HepG2 (cell line): ENCODE measurements at regions not wholly inside any gene's neighbourhood (a gene's known extent, or its start where the extent isn't known, plus 50 kb on each side); places are given as distances from the start of the nearest gene placed in this dataset.

ENCODE experiments used
- ATAC-seq: fragments of 200-7000 bp; cut with Tn5 transposase; 3 replicates; pipeline ENCODE4 v1.9.1; 2020; ENCODE audit warnings: mild to moderate bottlenecking, moderate library complexity
- BruUV-seq: library from RNA; stranded (reverse); fragments of 400-500 nt; replicated peaks from 2 replicates; lab custom pipeline; 2021; lab: Mats Ljungman, UMichigan
- CTCF ChIA-PET: fragments of 300-600 bp; formaldehyde crosslinking; extraction: SDS; loops from one replicate; lab custom pipeline; 2021; ENCODE audit warnings: low total read pairs, inconsistent platforms, low intra/inter-chr PET ratio; lab: Yijun Ruan, JAX
- POLR2A ChIA-PET: fragments of 350-600 bp; sonication (Branson Sonifier 250); formaldehyde crosslinking; loops from one replicate; lab custom pipeline; 2020; ENCODE audit warnings: antibody characterized with exemption, inconsistent platforms; lab: Yijun Ruan, JAX
- DNase-seq: peaks from one replicate; pipeline ENCODE4 v3.0.0-alpha.2; 2015; ENCODE audit warnings: low spot score
- FAIRE-seq: peaks from 3 replicates; lab custom pipeline; 2011; peaks lifted over from hg19 to GRCh38; lab: Jason Lieb, UNC
- H2AFZ ChIP-seq: one replicate; pipeline ENCODE4 v1.6.1; 2011; ENCODE audit warnings: low read length, inconsistent platforms
- H3K27ac ChIP-seq: fragments of 300-600 bp; 3 replicates; pipeline ENCODE4 v1.8.0; 2011; ENCODE audit warnings: mixed run types, mild to moderate bottlenecking, mixed read lengths, low read length, inconsistent platforms; ENCODE audit not compliant: insufficient read depth; ENCODE audit errors: extremely low read length
- H3K27me3 ChIP-seq, 2 experiments: fragments of 200-600 bp in 1 of 2; 2 replicates in 1 of 2; 3 replicates in 1 of 2; pipeline versions ENCODE4 v1.6.0 to v1.8.0; 2011; ENCODE audit warnings: low read length in 2 of 2, mild to moderate bottlenecking in 2 of 2, moderate library complexity in 2 of 2, inconsistent platforms in 1 of 2; ENCODE audit not compliant: insufficient read depth in 2 of 2, control insufficient read depth in 1 of 2
- H3K36me3 ChIP-seq, 2 experiments: fragments of 200-600 bp in 1 of 2; replicated peaks in 1 of 2; 2 replicates in 1 of 2; 3 replicates in 1 of 2; pipeline versions ENCODE4 v1.5.1 to v1.8.0; 2011; ENCODE audit warnings: low read length in 2 of 2, inconsistent platforms in 1 of 2; ENCODE audit not compliant: insufficient read depth in 2 of 2, control insufficient read depth in 1 of 2
- H3K4me1 ChIP-seq: 2 replicates; pipeline ENCODE4 v1.5.1; 2012; ENCODE audit warnings: low read length, inconsistent platforms; ENCODE audit not compliant: insufficient read depth
- H3K4me2 ChIP-seq: 2 replicates; pipeline ENCODE4 v1.6.0; 2011; ENCODE audit warnings: low read depth, low read length, inconsistent platforms
- H3K4me3 ChIP-seq, 3 experiments: fragments of 200-600 bp in 1 of 3; sonication (generic), shearing (Covaris generic) in 1 of 3; replicated peaks in 1 of 3; 2 replicates each; pipeline ENCODE4 v1.5.1; 2011 to 2016; ENCODE audit warnings: low read length in 3 of 3, inconsistent platforms in 2 of 3, low read depth in 2 of 3, mild to moderate bottlenecking in 2 of 3, control low read depth in 1 of 3, mixed read lengths in 1 of 3; ENCODE audit not compliant: insufficient read depth in 1 of 3
- H3K79me2 ChIP-seq: one replicate; pipeline ENCODE4 v1.6.1; 2011; ENCODE audit warnings: low read length, inconsistent platforms; ENCODE audit not compliant: insufficient read depth
- H3K9ac ChIP-seq: 2 replicates; pipeline ENCODE4 v1.6.0; 2011; ENCODE audit warnings: mild to moderate bottlenecking, low read depth, low read length, inconsistent platforms; ENCODE audit not compliant: insufficient read depth
- H3K9me3 ChIP-seq: 2 replicates; pipeline ENCODE4 v1.5.1; 2012; ENCODE audit warnings: mild to moderate bottlenecking, low read length
- H4K20me1 ChIP-seq: 2 replicates; pipeline ENCODE4 v1.6.0; 2011; ENCODE audit warnings: inconsistent platforms, mild to moderate bottlenecking, low read length, moderate library complexity; ENCODE audit not compliant: insufficient read depth
- BHLHE40 ChIP-seq: IDR thresholded peaks from 2 replicates; pipeline ENCODE4 v1.6.1; 2011; ENCODE audit warnings: low read length, improper control_type of control experiment
- EEA1 ChIP-seq: sonication (generic); formaldehyde crosslinking; IDR thresholded peaks from 2 replicates; pipeline ENCODE4 v1.5.1; 2020; ENCODE audit warnings: mild to moderate bottlenecking, missing genetic modification reagents, borderline replicate concordance
- IKZF1 ChIP-seq: fragments of 450-650 bp; IDR thresholded peaks from 2 replicates; pipeline ENCODE4 v1.7.1; 2016
- KLF15 ChIP-seq: sonication (generic); formaldehyde crosslinking; IDR thresholded peaks from 2 replicates; pipeline ENCODE4 v1.8.1; 2023; ENCODE audit warnings: borderline replicate concordance, mild to moderate bottlenecking, inconsistent platforms, missing genetic modification reagents, mixed read lengths
- MEIS1 ChIP-seq: sonication (generic); formaldehyde crosslinking; IDR thresholded peaks from 2 replicates; pipeline ENCODE4 v1.9.0; 2021; ENCODE audit warnings: mild to moderate bottlenecking, missing genetic modification reagents, moderate library complexity, borderline replicate concordance
- POLR2G ChIP-seq: fragments of 200-400 bp; formaldehyde crosslinking; IDR thresholded peaks from 2 replicates; pipeline ENCODE4 v1.6.1; 2018; ENCODE audit warnings: mild to moderate bottlenecking, low read depth, low read length, moderate library complexity
- SAP130 ChIP-seq: IDR thresholded peaks from 2 replicates; pipeline ENCODE4 v1.6.1; 2016; ENCODE audit warnings: low read depth
- SOX6 ChIP-seq, 2 experiments: fragments of 450-650 bp in 1 of 2; sonication (generic) in 1 of 2; formaldehyde crosslinking in 1 of 2; IDR thresholded peaks; 2 replicates each; pipeline versions ENCODE4 v1.4.0 to v1.6.1; 2017 to 2020; ENCODE audit warnings: antibody characterized with exemption in 1 of 2, mild to moderate bottlenecking in 1 of 2, missing genetic modification reagents in 1 of 2
- TOPORS ChIP-seq: sonication (generic); formaldehyde crosslinking; IDR thresholded peaks from 2 replicates; pipeline ENCODE4 v1.8.0; 2023; ENCODE audit warnings: mild to moderate bottlenecking, missing genetic modification reagents
- ZFYVE20 ChIP-seq: sonication (generic); formaldehyde crosslinking; IDR thresholded peaks from 2 replicates; pipeline ENCODE4 v1.8.0; 2023; ENCODE audit warnings: low read depth, mild to moderate bottlenecking, moderate library complexity, missing genetic modification reagents, borderline replicate concordance
- ZNF460 ChIP-seq: sonication (generic); formaldehyde crosslinking; IDR thresholded peaks from 2 replicates; pipeline ENCODE4 v1.5.1; 2020; ENCODE audit warnings: missing genetic modification reagents, mild to moderate bottlenecking, borderline replicate concordance
- WGBS: methylation state at CpG from one replicate; pipeline ENCODE4 v1.1.6; 2017; ENCODE audit warnings: low lambda C conversion rate; 5-methylcytosine and 5-hydroxymethylcytosine counted together
- in situ Hi-C: cut with HindIII; loops from 2 replicates; pipeline ENCODE4 v1.10.0; 2017; ENCODE audit warnings: low pct_unique_long_range_greater_than_20kb; ENCODE audit not compliant: extremely low pct_ligation_motif_present
- intact Hi-C: fragments of 100-400 bp; cut with micrococcal nuclease; formaldehyde crosslinking; loops from one replicate; pipeline ENCODE4 v1.10.0; 2022; ENCODE audit not compliant: unreplicated experiment
- TF ChIP-seq, protein P1 (sequence below): sonication (generic); formaldehyde crosslinking; IDR thresholded peaks from 2 replicates; pipeline ENCODE4 v1.8.0; 2022; ENCODE audit warnings: missing genetic modification reagents, mild to moderate bottlenecking, inconsistent platforms, borderline replicate concordance
- TF ChIP-seq, protein P2 (sequence below): IDR thresholded peaks from 2 replicates; pipeline ENCODE4 v1.6.1; 2016; ENCODE audit warnings: missing compliant biosample characterization, missing genetic modification reagents, borderline replicate concordance
- TF ChIP-seq, protein P3 (sequence below): sonication (generic); formaldehyde crosslinking; IDR thresholded peaks from 2 replicates; pipeline ENCODE4 v1.5.0; 2020; ENCODE audit warnings: mild to moderate bottlenecking, missing genetic modification reagents, borderline replicate concordance

DNA sequence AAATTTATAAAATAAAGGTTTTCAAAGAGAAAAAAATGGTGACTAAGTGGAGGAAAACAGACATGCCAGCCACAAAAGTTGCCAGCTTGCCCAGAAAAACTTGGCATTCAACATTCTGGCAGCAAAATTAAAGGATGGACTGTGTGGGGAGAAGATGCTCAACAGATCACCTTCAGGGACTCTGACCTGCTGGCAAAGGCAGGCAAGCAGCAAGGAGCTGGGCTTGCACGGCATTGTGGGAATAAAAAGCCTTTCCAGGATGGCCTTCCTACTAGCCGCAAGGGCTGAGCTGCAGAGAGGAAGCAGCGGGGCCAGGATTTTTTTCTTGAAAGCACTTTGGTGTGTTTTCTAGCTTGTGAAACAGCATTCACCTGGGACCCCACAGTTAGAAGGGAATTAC, 101.9 kb upstream of the CACNA2D3 start:
- no peaks in the 10 kb centered on the region for H3K4me1 ChIP-seq
- no peaks in the 10 kb centered on the region for H3K79me2 ChIP-seq
- in situ Hi-C loops (no loop called here), intact Hi-C loops (no loop called here)
- ChIA-PET CTCF (no interaction called here), POLR2A (no interaction called here)
- H3K9ac ChIP-seq, result no peak overlapping the region
- no peaks in the 10 kb centered on the region for H3K9me3 ChIP-seq
- 20% methylated on average over 2 of the region's 3 CpGs for WGBS
- H3K27ac ChIP-seq, result no peak overlapping the region
- BruUV-seq, result no TSS peak
- no peaks in the 10 kb centered on the region for H4K20me1 ChIP-seq
- no peak overlapping the region for H3K4me2 ChIP-seq
- FAIRE-seq (no peak), ATAC-seq (no peak), DNase-seq (no peak)
- no peaks in the 10 kb centered on the region for H3K36me3 ChIP-seq
- H3K27me3 ChIP-seq, result no peaks in the 10 kb centered on the region
- no peak overlapping the region for H2AFZ ChIP-seq
- H3K4me3 ChIP-seq, result no peak overlapping the region
- TF ChIP-seq BHLHE40 (no peak), TOPORS (CRISPR knock-in tag) (no peak), ZNF460 (CRISPR knock-in tag) (no peak), SAP130 (no peak), MEIS1 (CRISPR knock-in tag) (no peak), IKZF1 (no peak), ZFYVE20 (CRISPR knock-in tag) (no peak), KLF15 (no peak), SOX6 (IDR thresholded peaks at IDR 0.05) (no peak), SOX6 (CRISPR knock-in tag; IDR thresholded peaks at IDR 0.05) (no peak), POLR2G (no peak), EEA1 (CRISPR knock-in tag) (no peak)
- TF ChIP-seq, protein P1, sequence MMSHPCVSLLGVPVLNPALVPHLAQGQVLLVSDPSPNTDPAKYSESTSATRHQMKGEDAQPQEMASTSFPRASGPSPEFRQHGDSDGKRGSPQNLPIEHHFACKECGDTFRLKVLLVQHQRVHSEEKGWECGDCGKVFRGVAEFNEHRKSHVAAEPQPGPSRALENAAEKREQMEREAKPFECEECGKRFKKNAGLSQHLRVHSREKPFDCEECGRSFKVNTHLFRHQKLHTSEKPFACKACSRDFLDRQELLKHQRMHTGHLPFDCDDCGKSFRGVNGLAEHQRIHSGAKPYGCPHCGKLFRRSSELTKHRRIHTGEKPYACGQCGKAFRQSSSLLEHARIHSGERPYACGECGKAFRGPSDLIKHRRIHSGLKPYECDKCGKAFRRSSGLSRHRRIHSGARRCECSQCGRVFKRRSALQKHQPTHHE, result no peak
- TF ChIP-seq, protein P2, sequence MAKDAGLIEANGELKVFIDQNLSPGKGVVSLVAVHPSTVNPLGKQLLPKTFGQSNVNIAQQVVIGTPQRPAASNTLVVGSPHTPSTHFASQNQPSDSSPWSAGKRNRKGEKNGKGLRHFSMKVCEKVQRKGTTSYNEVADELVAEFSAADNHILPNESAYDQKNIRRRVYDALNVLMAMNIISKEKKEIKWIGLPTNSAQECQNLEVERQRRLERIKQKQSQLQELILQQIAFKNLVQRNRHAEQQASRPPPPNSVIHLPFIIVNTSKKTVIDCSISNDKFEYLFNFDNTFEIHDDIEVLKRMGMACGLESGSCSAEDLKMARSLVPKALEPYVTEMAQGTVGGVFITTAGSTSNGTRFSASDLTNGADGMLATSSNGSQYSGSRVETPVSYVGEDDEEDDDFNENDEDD (CRISPR knock-in tag), result no peak
- TF ChIP-seq, protein P3, sequence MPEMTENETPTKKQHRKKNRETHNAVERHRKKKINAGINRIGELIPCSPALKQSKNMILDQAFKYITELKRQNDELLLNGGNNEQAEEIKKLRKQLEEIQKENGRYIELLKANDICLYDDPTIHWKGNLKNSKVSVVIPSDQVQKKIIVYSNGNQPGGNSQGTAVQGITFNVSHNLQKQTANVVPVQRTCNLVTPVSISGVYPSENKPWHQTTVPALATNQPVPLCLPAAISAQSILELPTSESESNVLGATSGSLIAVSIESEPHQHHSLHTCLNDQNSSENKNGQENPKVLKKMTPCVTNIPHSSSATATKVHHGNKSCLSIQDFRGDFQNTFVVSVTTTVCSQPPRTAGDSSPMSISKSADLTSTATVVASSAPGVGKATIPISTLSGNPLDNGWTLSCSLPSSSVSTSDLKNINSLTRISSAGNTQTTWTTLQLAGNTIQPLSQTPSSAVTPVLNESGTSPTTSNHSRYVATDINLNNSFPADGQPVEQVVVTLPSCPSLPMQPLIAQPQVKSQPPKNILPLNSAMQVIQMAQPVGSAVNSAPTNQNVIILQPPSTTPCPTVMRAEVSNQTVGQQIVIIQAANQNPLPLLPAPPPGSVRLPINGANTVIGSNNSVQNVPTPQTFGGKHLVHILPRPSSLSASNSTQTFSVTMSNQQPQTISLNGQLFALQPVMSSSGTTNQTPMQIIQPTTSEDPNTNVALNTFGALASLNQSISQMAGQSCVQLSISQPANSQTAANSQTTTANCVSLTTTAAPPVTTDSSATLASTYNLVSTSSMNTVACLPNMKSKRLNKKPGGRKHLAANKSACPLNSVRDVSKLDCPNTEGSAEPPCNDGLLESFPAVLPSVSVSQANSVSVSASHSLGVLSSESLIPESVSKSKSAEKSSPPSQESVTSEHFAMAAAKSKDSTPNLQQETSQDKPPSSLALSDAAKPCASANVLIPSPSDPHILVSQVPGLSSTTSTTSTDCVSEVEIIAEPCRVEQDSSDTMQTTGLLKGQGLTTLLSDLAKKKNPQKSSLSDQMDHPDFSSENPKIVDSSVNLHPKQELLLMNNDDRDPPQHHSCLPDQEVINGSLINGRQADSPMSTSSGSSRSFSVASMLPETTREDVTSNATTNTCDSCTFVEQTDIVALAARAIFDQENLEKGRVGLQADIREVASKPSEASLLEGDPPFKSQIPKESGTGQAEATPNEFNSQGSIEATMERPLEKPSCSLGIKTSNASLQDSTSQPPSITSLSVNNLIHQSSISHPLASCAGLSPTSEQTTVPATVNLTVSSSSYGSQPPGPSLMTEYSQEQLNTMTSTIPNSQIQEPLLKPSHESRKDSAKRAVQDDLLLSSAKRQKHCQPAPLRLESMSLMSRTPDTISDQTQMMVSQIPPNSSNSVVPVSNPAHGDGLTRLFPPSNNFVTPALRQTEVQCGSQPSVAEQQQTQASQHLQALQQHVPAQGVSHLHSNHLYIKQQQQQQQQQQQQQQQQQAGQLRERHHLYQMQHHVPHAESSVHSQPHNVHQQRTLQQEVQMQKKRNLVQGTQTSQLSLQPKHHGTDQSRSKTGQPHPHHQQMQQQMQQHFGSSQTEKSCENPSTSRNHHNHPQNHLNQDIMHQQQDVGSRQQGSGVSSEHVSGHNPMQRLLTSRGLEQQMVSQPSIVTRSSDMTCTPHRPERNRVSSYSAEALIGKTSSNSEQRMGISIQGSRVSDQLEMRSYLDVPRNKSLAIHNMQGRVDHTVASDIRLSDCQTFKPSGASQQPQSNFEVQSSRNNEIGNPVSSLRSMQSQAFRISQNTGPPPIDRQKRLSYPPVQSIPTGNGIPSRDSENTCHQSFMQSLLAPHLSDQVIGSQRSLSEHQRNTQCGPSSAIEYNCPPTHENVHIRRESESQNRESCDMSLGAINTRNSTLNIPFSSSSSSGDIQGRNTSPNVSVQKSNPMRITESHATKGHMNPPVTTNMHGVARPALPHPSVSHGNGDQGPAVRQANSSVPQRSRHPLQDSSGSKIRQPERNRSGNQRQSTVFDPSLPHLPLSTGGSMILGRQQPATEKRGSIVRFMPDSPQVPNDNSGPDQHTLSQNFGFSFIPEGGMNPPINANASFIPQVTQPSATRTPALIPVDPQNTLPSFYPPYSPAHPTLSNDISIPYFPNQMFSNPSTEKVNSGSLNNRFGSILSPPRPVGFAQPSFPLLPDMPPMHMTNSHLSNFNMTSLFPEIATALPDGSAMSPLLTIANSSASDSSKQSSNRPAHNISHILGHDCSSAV (CRISPR knock-in tag), result no peak
- TF ChIP-seq, all 625 proteins: peak for 0
